CD14-positive monocyte (primary cell): ENCODE measurements at regions not wholly inside any gene's neighbourhood (a gene's known extent, or its start where the extent isn't known, plus 50 kb on each side); places are given as distances from the start of the nearest gene placed in this dataset.

Experiments used
- DNase-seq, 3 donors: peaks; one replicate each; pipeline ENCODE4 v3.0.0-alpha.2; 2011 to 2022
- H2AFZ ChIP-seq: 2 replicates; pipeline ENCODE4 v1.6.0; 2012; ENCODE audit warnings: mild to moderate bottlenecking, low read depth, low read length, inconsistent platforms; ENCODE audit not compliant: insufficient read depth, poor library complexity, severe bottlenecking
- H3K27ac ChIP-seq, 2 donors: 1 replicate in 1 of 2; 2 replicates in 1 of 2; pipeline ENCODE4 v1.5.1; 2012 to 2013; ENCODE audit warnings: low read length in 2 of 2, control low read depth in 1 of 2, inconsistent platforms in 1 of 2, low read depth in 1 of 2, mild to moderate bottlenecking in 1 of 2
- H3K27me3 ChIP-seq, 2 donors: one replicate each; pipeline versions ENCODE4 v1.6.0 to v1.6.1; 2011 to 2013; ENCODE audit warnings: low read length in 2 of 2; ENCODE audit not compliant: control insufficient read depth in 2 of 2, insufficient read depth in 2 of 2
- H3K36me3 ChIP-seq, 2 donors: replicated peaks in 1 of 2; 1 replicate in 1 of 2; 2 replicates in 1 of 2; pipeline versions ENCODE4 v1.5.1 to v1.6.1; 2012 to 2013; ENCODE audit warnings: low read length in 2 of 2, control low read depth in 1 of 2, inconsistent platforms in 1 of 2, mild to moderate bottlenecking in 1 of 2; ENCODE audit not compliant: insufficient read depth in 2 of 2, control insufficient read depth in 1 of 2
- H3K4me1 ChIP-seq, 2 donors: 1 replicate in 1 of 2; 2 replicates in 1 of 2; pipeline versions ENCODE4 v1.5.1 to v1.6.1; 2012 to 2013; ENCODE audit warnings: low read length in 2 of 2, control low read depth in 1 of 2, inconsistent platforms in 1 of 2, mild to moderate bottlenecking in 1 of 2, moderate library complexity in 1 of 2; ENCODE audit not compliant: insufficient read depth in 2 of 2, control insufficient read depth in 1 of 2
- H3K4me2 ChIP-seq: replicated peaks from 2 replicates; pipeline ENCODE3; 2012; ENCODE audit warnings: low read length, moderate library complexity, mild to moderate bottlenecking; ENCODE audit not compliant: poor library complexity, severe bottlenecking; ENCODE audit errors: extremely low read depth
- H3K4me3 ChIP-seq, 3 experiments: fragments of 200-600 bp in 1 of 3; sonication (generic) in 1 of 3; replicated peaks in 1 of 3; 1 replicate in 2 of 3; 2 replicates in 1 of 3; pipeline ENCODE4 v1.5.1; 2011 to 2013; ENCODE audit warnings: low read length in 3 of 3, mild to moderate bottlenecking in 3 of 3, control low read depth in 2 of 3, low read depth in 2 of 3, inconsistent platforms in 1 of 3, moderate library complexity in 1 of 3
- H3K79me2 ChIP-seq: 2 replicates; pipeline ENCODE4 v1.6.0; 2012; ENCODE audit warnings: mild to moderate bottlenecking, control low read depth, inconsistent platforms, low read length, moderate library complexity; ENCODE audit not compliant: insufficient read depth
- H3K9ac ChIP-seq: 2 replicates; pipeline ENCODE4 v1.6.0; 2017; ENCODE audit warnings: low read length, mild to moderate bottlenecking; ENCODE audit not compliant: insufficient read depth, poor library complexity, severe bottlenecking
- H3K9me3 ChIP-seq, 2 donors: replicated peaks in 1 of 2; 1 replicate in 1 of 2; 2 replicates in 1 of 2; pipeline versions ENCODE4 v1.5.1 to v1.6.1; 2012 to 2013; ENCODE audit warnings: low read length in 2 of 2, control low read depth in 1 of 2; ENCODE audit not compliant: control insufficient read depth in 1 of 2, insufficient read depth in 1 of 2
- H4K20me1 ChIP-seq: 2 replicates; pipeline ENCODE4 v1.6.0; 2012; ENCODE audit warnings: mild to moderate bottlenecking, low read length, control low read depth, moderate library complexity; ENCODE audit not compliant: insufficient read depth
- H3K27ac Mint-ChIP-seq, 7 donors: one replicate each; pipeline ENCODE4 v1.8.0; 2020; ENCODE audit warnings: mild to moderate bottlenecking in 7 of 7, mixed read lengths in 7 of 7, moderate library complexity in 6 of 7, inconsistent platforms in 2 of 7
- H3K27me3 Mint-ChIP-seq, 3 donors: one replicate each; pipeline ENCODE4 v1.8.0; 2021 to 2022; ENCODE audit warnings: low read depth in 3 of 3, mild to moderate bottlenecking in 3 of 3, mixed read lengths in 3 of 3, moderate library complexity in 3 of 3, inconsistent platforms in 1 of 3
- H3K36me3 Mint-ChIP-seq, 2 donors: one replicate each; pipeline ENCODE4 v1.8.0; 2020; ENCODE audit warnings: mixed read lengths in 2 of 2, inconsistent platforms in 1 of 2, mild to moderate bottlenecking in 1 of 2
- H3K4me1 Mint-ChIP-seq: one replicate; pipeline ENCODE4 v1.8.0; 2020; ENCODE audit warnings: mild to moderate bottlenecking, mixed read lengths
- H3K4me3 Mint-ChIP-seq, 2 donors: one replicate each; pipeline ENCODE4 v1.8.0; 2020; ENCODE audit warnings: mild to moderate bottlenecking in 2 of 2, mixed read lengths in 2 of 2, moderate library complexity in 1 of 2
- H3K9me3 Mint-ChIP-seq, 7 donors: one replicate each; pipeline ENCODE4 v1.8.0; 2020 to 2022; ENCODE audit warnings: mixed read lengths in 7 of 7, mild to moderate bottlenecking in 6 of 7, moderate library complexity in 6 of 7, inconsistent platforms in 2 of 7
- WGBS: methylation state at CpG from one replicate; pipeline ENCODE4 v1.1.5; 2013; ENCODE audit warnings: missing lambda C conversion rate; ENCODE audit not compliant: insufficient coverage; 5-methylcytosine and 5-hydroxymethylcytosine counted together
- intact Hi-C, 2 donors: fragments of 100-400 bp; cut with micrococcal nuclease; formaldehyde crosslinking; loops; one replicate each; pipeline versions ENCODE4 v1.15.0 to v1.15.1; 2023
- TF ChIP-seq, protein P1 (sequence below): fragments of 200-600 bp; IDR thresholded peaks from one replicate; pipeline ENCODE4 v1.8.0; 2022; ENCODE audit warnings: antibody characterized with exemption, mild to moderate bottlenecking

DNA sequence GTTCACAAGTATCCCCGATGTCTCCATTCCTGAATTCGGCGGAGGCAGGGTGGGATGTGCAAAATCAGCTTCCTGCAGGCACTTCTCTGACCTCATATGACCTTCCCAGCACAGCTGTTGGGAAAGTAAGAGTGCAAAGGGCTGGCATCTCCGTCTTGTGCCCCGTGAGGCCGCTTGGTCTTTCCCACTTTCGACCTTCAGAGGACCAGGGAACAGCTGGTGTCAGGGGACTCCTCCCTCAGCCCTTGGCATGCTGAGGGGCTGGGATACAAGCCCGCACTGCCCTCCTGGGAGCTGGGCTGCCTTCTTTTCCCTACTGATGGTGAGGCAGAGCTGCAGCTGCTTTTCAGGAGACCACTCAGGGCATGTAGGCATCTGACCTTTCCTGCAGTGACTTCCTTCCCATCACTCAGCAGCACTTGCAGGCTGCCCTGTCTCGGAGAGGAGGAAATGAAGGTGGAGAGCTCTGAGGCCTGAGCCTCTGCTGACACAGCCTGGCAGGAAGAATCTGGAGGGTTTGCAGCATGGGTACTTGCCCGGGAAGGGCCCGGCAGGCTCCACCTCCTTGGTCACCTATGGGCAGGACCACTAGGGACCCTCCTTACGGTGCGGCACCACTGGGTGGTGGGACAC is 277.2 kb upstream of the HS6ST1 start:
- no peak overlapping the region for H3K4me2 ChIP-seq
- H3K79me2 ChIP-seq = no peaks in the 10 kb centered on the region
- peaks cover 0 to 5% (median 2%) of the 10 kb centered on the region in 3 donors for H3K27me3 Mint-ChIP-seq
- TF ChIP-seq, protein P1, sequence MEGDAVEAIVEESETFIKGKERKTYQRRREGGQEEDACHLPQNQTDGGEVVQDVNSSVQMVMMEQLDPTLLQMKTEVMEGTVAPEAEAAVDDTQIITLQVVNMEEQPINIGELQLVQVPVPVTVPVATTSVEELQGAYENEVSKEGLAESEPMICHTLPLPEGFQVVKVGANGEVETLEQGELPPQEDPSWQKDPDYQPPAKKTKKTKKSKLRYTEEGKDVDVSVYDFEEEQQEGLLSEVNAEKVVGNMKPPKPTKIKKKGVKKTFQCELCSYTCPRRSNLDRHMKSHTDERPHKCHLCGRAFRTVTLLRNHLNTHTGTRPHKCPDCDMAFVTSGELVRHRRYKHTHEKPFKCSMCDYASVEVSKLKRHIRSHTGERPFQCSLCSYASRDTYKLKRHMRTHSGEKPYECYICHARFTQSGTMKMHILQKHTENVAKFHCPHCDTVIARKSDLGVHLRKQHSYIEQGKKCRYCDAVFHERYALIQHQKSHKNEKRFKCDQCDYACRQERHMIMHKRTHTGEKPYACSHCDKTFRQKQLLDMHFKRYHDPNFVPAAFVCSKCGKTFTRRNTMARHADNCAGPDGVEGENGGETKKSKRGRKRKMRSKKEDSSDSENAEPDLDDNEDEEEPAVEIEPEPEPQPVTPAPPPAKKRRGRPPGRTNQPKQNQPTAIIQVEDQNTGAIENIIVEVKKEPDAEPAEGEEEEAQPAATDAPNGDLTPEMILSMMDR = no peak
- H3K27me3 ChIP-seq = no peaks in the 10 kb centered on the region
- 69% methylated on average over 8 of the region's 13 CpGs for WGBS
- no peaks in the 10 kb centered on the region for H4K20me1 ChIP-seq
- intact Hi-C loops = no loop called here
- H3K9me3 Mint-ChIP-seq = no peaks in the 10 kb centered on the region
- H3K4me3 ChIP-seq = no peak overlapping the region
- no peak overlapping the region for H3K9ac ChIP-seq
- no peak overlapping the region for H2AFZ ChIP-seq
- no peaks in the 10 kb centered on the region for H3K36me3 ChIP-seq
- no peak overlapping the region for H3K27ac Mint-ChIP-seq
- no peaks in the 10 kb centered on the region for H3K36me3 Mint-ChIP-seq
- no peaks in the 10 kb centered on the region for H3K4me1 Mint-ChIP-seq
- no peaks in the 10 kb centered on the region for H3K9me3 ChIP-seq
- no peak overlapping the region for H3K4me3 Mint-ChIP-seq
- no peak overlapping the region for H3K27ac ChIP-seq
- no peak for DNase-seq
- H3K4me1 ChIP-seq = no peaks in the 10 kb centered on the region

DNA sequence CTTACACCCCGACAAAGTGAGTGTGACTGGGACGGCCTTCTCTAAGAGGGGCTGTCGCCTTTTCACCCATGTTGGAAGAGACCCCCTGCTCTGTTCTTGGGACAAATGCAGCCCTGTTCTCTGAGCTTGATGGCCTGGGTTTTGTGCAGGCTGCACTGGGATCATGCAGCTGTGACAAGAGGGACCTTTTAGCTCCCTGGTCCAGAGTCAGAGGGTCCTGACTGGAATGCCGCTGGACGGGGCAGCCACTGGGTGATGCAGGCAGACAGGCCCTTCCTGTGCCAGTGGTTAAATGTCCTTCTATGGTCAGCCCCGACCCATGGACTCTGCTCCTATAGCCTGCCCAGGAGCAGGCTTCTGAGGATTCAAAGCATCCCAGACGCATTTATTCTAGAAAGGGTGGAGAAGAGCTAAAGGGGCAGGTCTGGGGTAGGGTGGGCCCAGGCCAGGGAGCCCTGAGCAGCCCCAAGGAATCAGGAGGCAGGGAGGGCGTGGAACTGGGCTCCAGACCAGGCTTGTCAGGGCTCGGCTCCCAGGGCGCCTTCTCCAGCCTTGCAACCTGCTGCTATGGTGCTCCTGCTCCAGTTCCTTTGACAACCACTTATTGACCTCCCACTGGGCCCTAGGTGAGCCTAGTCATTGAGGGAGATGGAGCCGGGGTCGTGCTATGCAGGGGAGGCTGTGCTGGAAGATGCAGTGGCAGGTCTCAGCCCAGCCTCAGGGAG is 277.9 kb upstream of the HS6ST1 start:
- H3K27me3 Mint-ChIP-seq = peaks cover 0 to 3% (median 2%) of the 10 kb centered on the region in 3 donors
- no peaks in the 10 kb centered on the region for H3K4me1 ChIP-seq
- intact Hi-C loops = no loop called here
- H3K36me3 ChIP-seq = no peaks in the 10 kb centered on the region
- H2AFZ ChIP-seq = no peak overlapping the region
- no peaks in the 10 kb centered on the region for H4K20me1 ChIP-seq
- no peak overlapping the region for H3K4me3 Mint-ChIP-seq
- H3K36me3 Mint-ChIP-seq = no peaks in the 10 kb centered on the region
- H3K4me2 ChIP-seq = no peak overlapping the region
- H3K27ac ChIP-seq = no peak overlapping the region
- H3K27me3 ChIP-seq = no peaks in the 10 kb centered on the region
- WGBS = 94% methylated on average over 10 of the region's 12 CpGs
- H3K79me2 ChIP-seq = no peaks in the 10 kb centered on the region
- H3K9ac ChIP-seq = no peak overlapping the region
- H3K9me3 ChIP-seq = no peaks in the 10 kb centered on the region
- no peaks in the 10 kb centered on the region for H3K9me3 Mint-ChIP-seq
- no peak overlapping the region for H3K27ac Mint-ChIP-seq
- H3K4me3 ChIP-seq = no peak overlapping the region
- no peaks in the 10 kb centered on the region for H3K4me1 Mint-ChIP-seq
- TF ChIP-seq, protein P1 = no peak
- DNase-seq = no peak
